ENCODE measurements at regions not wholly inside any gene's neighbourhood (a gene's known extent, or its start where the extent isn't known, plus 50 kb on each side); places are given as distances from the start of the nearest gene placed in this dataset.

DNA sequence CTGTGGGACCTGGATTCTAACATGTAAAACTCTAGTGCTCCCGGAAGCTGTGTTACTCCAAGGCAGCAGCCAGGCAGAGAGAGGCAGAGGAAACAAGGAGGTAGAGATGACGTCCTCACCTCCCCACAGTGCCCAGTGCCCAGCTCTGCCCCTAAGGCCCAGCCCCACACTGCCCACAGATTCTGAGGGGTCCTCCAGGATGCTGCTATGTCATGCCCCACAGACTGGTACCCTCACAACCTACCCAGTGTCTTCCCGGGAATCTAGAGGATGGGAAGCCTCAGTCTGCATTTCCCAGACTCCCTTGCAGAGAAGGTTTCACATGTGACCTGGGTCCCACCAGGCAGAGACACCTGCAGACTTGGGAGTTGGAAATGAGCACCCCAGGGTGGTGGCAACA is 75.9 kb upstream of the PCSK6 start:
- TF ChIP-seq SMAD4 (CRISPR knock-in tag; IDR thresholded peaks at IDR 0.05) (no peak), ESRRA (CRISPR knock-in tag; IDR thresholded peaks at IDR 0.05; ENCODE audit: borderline replicate concordance) (no peak)
- TF ChIP-seq, protein P1, sequence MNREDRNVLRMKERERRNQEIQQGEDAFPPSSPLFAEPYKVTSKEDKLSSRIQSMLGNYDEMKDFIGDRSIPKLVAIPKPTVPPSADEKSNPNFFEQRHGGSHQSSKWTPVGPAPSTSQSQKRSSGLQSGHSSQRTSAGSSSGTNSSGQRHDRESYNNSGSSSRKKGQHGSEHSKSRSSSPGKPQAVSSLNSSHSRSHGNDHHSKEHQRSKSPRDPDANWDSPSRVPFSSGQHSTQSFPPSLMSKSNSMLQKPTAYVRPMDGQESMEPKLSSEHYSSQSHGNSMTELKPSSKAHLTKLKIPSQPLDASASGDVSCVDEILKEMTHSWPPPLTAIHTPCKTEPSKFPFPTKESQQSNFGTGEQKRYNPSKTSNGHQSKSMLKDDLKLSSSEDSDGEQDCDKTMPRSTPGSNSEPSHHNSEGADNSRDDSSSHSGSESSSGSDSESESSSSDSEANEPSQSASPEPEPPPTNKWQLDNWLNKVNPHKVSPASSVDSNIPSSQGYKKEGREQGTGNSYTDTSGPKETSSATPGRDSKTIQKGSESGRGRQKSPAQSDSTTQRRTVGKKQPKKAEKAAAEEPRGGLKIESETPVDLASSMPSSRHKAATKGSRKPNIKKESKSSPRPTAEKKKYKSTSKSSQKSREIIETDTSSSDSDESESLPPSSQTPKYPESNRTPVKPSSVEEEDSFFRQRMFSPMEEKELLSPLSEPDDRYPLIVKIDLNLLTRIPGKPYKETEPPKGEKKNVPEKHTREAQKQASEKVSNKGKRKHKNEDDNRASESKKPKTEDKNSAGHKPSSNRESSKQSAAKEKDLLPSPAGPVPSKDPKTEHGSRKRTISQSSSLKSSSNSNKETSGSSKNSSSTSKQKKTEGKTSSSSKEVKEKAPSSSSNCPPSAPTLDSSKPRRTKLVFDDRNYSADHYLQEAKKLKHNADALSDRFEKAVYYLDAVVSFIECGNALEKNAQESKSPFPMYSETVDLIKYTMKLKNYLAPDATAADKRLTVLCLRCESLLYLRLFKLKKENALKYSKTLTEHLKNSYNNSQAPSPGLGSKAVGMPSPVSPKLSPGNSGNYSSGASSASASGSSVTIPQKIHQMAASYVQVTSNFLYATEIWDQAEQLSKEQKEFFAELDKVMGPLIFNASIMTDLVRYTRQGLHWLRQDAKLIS (CRISPR knock-in tag; IDR thresholded peaks at IDR 0.05; ENCODE audit: borderline replicate concordance), result no peak
- TF ChIP-seq, protein P2, sequence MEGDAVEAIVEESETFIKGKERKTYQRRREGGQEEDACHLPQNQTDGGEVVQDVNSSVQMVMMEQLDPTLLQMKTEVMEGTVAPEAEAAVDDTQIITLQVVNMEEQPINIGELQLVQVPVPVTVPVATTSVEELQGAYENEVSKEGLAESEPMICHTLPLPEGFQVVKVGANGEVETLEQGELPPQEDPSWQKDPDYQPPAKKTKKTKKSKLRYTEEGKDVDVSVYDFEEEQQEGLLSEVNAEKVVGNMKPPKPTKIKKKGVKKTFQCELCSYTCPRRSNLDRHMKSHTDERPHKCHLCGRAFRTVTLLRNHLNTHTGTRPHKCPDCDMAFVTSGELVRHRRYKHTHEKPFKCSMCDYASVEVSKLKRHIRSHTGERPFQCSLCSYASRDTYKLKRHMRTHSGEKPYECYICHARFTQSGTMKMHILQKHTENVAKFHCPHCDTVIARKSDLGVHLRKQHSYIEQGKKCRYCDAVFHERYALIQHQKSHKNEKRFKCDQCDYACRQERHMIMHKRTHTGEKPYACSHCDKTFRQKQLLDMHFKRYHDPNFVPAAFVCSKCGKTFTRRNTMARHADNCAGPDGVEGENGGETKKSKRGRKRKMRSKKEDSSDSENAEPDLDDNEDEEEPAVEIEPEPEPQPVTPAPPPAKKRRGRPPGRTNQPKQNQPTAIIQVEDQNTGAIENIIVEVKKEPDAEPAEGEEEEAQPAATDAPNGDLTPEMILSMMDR (IDR thresholded peaks at IDR 0.05), result no peak
